Neural cell (in vitro differentiated cells): ENCODE measurements at regions not wholly inside any gene's neighbourhood (a gene's known extent, or its start where the extent isn't known, plus 50 kb on each side); places are given as distances from the start of the nearest gene placed in this dataset.

ENCODE experiments used
- EP300 ChIP-seq: fragments of 450-650 bp; conservative IDR thresholded peaks from 2 replicates; pipeline ENCODE4 v1.6.1; 2014; ENCODE audit warnings: antibody characterized with exemption, mild to moderate bottlenecking, moderate library complexity; ENCODE audit not compliant: poor library complexity, severe bottlenecking
- EZH2 ChIP-seq: fragments of 200-600, 300-800 bp; shearing (Covaris generic), sonication (generic); IDR thresholded peaks from 2 replicates; pipeline ENCODE4 v1.6.1; 2014; ENCODE audit warnings: antibody characterized with exemption, low read length, borderline replicate concordance, mild to moderate bottlenecking; ENCODE audit not compliant: insufficient read depth, poor library complexity, severe bottlenecking
- SMC3 ChIP-seq: fragments of 450-650 bp; conservative IDR thresholded peaks from 2 replicates; pipeline ENCODE4 v1.6.1; 2014; ENCODE audit warnings: antibody characterized with exemption, mild to moderate bottlenecking, moderate library complexity; ENCODE audit not compliant: poor library complexity
- TF ChIP-seq, protein P1 (sequence below): fragments of 450-650 bp; IDR thresholded peaks from 2 replicates; pipeline ENCODE4 v1.5.1; 2014; ENCODE audit warnings: antibody characterized with exemption, mild to moderate bottlenecking, moderate library complexity; ENCODE audit not compliant: poor library complexity, severe bottlenecking
- TF ChIP-seq, protein P2 (sequence below): IDR thresholded peaks from 2 replicates; pipeline ENCODE4 v1.6.1; 2012; ENCODE audit warnings: borderline replicate concordance

DNA sequence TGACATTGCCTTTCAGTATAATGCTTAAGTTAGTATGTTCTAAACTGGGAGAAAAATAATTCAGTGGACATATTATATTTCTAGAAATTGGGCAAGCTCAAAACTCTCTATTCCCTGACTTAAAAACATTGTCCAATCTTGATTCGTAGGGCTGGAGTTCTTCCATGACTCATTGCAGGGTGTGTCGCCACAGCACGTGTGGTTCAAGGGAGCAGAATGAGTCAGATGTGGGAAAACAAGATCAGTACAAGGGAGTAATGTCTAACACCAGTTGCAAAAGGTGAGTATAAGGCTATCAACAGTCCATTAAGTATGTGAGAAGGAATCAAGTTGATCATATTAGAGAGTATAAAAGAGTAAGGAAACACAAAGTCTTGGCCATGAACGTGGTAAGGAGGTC is 887.0 kb downstream of the TMTC2 start:
- TF ChIP-seq, protein P1, sequence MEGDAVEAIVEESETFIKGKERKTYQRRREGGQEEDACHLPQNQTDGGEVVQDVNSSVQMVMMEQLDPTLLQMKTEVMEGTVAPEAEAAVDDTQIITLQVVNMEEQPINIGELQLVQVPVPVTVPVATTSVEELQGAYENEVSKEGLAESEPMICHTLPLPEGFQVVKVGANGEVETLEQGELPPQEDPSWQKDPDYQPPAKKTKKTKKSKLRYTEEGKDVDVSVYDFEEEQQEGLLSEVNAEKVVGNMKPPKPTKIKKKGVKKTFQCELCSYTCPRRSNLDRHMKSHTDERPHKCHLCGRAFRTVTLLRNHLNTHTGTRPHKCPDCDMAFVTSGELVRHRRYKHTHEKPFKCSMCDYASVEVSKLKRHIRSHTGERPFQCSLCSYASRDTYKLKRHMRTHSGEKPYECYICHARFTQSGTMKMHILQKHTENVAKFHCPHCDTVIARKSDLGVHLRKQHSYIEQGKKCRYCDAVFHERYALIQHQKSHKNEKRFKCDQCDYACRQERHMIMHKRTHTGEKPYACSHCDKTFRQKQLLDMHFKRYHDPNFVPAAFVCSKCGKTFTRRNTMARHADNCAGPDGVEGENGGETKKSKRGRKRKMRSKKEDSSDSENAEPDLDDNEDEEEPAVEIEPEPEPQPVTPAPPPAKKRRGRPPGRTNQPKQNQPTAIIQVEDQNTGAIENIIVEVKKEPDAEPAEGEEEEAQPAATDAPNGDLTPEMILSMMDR, result no peak
- TF ChIP-seq SMC3, result no peak
- TF ChIP-seq, protein P2, sequence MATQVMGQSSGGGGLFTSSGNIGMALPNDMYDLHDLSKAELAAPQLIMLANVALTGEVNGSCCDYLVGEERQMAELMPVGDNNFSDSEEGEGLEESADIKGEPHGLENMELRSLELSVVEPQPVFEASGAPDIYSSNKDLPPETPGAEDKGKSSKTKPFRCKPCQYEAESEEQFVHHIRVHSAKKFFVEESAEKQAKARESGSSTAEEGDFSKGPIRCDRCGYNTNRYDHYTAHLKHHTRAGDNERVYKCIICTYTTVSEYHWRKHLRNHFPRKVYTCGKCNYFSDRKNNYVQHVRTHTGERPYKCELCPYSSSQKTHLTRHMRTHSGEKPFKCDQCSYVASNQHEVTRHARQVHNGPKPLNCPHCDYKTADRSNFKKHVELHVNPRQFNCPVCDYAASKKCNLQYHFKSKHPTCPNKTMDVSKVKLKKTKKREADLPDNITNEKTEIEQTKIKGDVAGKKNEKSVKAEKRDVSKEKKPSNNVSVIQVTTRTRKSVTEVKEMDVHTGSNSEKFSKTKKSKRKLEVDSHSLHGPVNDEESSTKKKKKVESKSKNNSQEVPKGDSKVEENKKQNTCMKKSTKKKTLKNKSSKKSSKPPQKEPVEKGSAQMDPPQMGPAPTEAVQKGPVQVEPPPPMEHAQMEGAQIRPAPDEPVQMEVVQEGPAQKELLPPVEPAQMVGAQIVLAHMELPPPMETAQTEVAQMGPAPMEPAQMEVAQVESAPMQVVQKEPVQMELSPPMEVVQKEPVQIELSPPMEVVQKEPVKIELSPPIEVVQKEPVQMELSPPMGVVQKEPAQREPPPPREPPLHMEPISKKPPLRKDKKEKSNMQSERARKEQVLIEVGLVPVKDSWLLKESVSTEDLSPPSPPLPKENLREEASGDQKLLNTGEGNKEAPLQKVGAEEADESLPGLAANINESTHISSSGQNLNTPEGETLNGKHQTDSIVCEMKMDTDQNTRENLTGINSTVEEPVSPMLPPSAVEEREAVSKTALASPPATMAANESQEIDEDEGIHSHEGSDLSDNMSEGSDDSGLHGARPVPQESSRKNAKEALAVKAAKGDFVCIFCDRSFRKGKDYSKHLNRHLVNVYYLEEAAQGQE, result no peak
- no peak for TF ChIP-seq EZH2
- TF ChIP-seq EP300, result no peak
